ENCODE measurements at regions not wholly inside any gene's neighbourhood (a gene's known extent, or its start where the extent isn't known, plus 50 kb on each side); places are given as distances from the start of the nearest gene placed in this dataset.

- H3K4me3 ChIP-seq (replicated peaks; ENCODE audit: low read depth, low read length) = no peak overlapping the region
- TF ChIP-seq CTCF (IDR thresholded peaks at IDR 0.05; ENCODE audit: low read depth, low read length, missing control alignments) = no peak
- DNase-seq (ENCODE audit: extremely low read depth, low read depth) = no peak
Observed at GRCh38 chr19:5253406-5254110, 87.1 kb downstream of the PTPRS start.

- no peak for DNase-seq (ENCODE audit: extremely low read depth, low read depth)
- TF ChIP-seq CTCF (IDR thresholded peaks at IDR 0.05; ENCODE audit: low read depth, low read length, missing control alignments) = no peak
- no peak overlapping the region for H3K4me3 ChIP-seq (replicated peaks; ENCODE audit: low read depth, low read length)
Observed at GRCh38 chr19:5251096-5252065, 89.2 kb downstream of the PTPRS start.

GRCh38 chr19:5250127-5250659 is 90.4 kb downstream of the PTPRS start:
- no peak for DNase-seq (ENCODE audit: extremely low read depth, low read depth)
- H3K4me3 ChIP-seq (replicated peaks; ENCODE audit: low read depth, low read length) = no peak overlapping the region
- TF ChIP-seq CTCF (IDR thresholded peaks at IDR 0.05; ENCODE audit: low read depth, low read length, missing control alignments) = no peak

GRCh38 chr19:5249526-5249925 is 91.1 kb downstream of the PTPRS start:
- H3K4me3 ChIP-seq (replicated peaks; ENCODE audit: low read depth, low read length) = no peak overlapping the region
- DNase-seq (ENCODE audit: extremely low read depth, low read depth) = no peak
- TF ChIP-seq CTCF (IDR thresholded peaks at IDR 0.05; ENCODE audit: low read depth, low read length, missing control alignments) = no peak

GRCh38 chr19:5247957-5248705 is 92.5 kb downstream of the PTPRS start:
- TF ChIP-seq CTCF (IDR thresholded peaks at IDR 0.05; ENCODE audit: low read depth, low read length, missing control alignments) = no peak
- no peak for DNase-seq (ENCODE audit: extremely low read depth, low read depth)
- H3K4me3 ChIP-seq (replicated peaks; ENCODE audit: low read depth, low read length) = no peak overlapping the region

- no peak overlapping the region for H3K4me3 ChIP-seq (replicated peaks; ENCODE audit: low read depth, low read length)
- TF ChIP-seq CTCF (IDR thresholded peaks at IDR 0.05; ENCODE audit: low read depth, low read length, missing control alignments) = no peak
- no peak for DNase-seq (ENCODE audit: extremely low read depth, low read depth)
Observed at GRCh38 chr19:5246554-5247155, 94.0 kb downstream of the PTPRS start.

Data from HFF-Myc (cell line).